Kidney (tissue), 13 donors: ENCODE measurements at regions not wholly inside any gene's neighbourhood (a gene's known extent, or its start where the extent isn't known, plus 50 kb on each side); places are given as distances from the start of the nearest gene placed in this dataset.

Source experiments
- DNase-seq, 5 donors: peaks; one replicate each; pipeline ENCODE4 v3.0.0-alpha.2; 2013 to 2020
- FAIRE-seq: peaks from 2 replicates; lab custom pipeline; 2012; peaks lifted over from hg19 to GRCh38; lab: Jason Lieb, UNC
- H3K27ac ChIP-seq, 2 donors: one replicate each; pipeline ENCODE4 v1.7.0; 2013; ENCODE audit warnings: low read depth in 2 of 2, low read length in 2 of 2, inconsistent platforms in 1 of 2
- H3K27me3 ChIP-seq: one replicate; pipeline ENCODE4 v1.7.1; 2013; ENCODE audit warnings: low read length, inconsistent platforms; ENCODE audit not compliant: control insufficient read depth, insufficient read depth
- H3K36me3 ChIP-seq, 3 donors: one replicate each; pipeline versions ENCODE4 v1.7.0 to v1.7.1; 2013; ENCODE audit warnings: low read length in 3 of 3, control low read depth in 1 of 3, inconsistent platforms in 1 of 3; ENCODE audit not compliant: insufficient read depth in 3 of 3, control insufficient read depth in 2 of 3
- H3K4me1 ChIP-seq, 3 donors: one replicate each; pipeline versions ENCODE4 v1.7.0 to v1.7.1; 2013; ENCODE audit warnings: low read length in 3 of 3, inconsistent platforms in 1 of 3, low read depth in 1 of 3; ENCODE audit not compliant: control insufficient read depth in 2 of 3, insufficient read depth in 2 of 3
- H3K4me3 ChIP-seq, 3 donors: one replicate each; pipeline versions ENCODE4 v1.7.0 to v1.8.1; 2013; ENCODE audit warnings: low read length in 3 of 3, control low read depth in 1 of 3, inconsistent platforms in 1 of 3
- H3K9ac ChIP-seq, 3 donors: one replicate each; pipeline versions ENCODE4 v1.7.0 to v1.7.1; 2013; ENCODE audit warnings: low read length in 3 of 3, control low read depth in 1 of 3, inconsistent platforms in 1 of 3
- H3K9me3 ChIP-seq, 3 donors: one replicate each; pipeline versions ENCODE4 v1.7.0 to v1.7.1; 2013; ENCODE audit warnings: low read length in 3 of 3, control low read depth in 1 of 3, inconsistent platforms in 1 of 3; ENCODE audit not compliant: control insufficient read depth in 2 of 3, insufficient read depth in 1 of 3
- intact Hi-C: fragments of 100-400 bp; cut with DNase I; formaldehyde crosslinking; loops from one replicate; pipeline ENCODE4 v1.11.1; 2022
- TF ChIP-seq, protein P1 (sequence below): IDR thresholded peaks from 3 replicates; pipeline ENCODE4 v1.5.1; 2012; ENCODE audit warnings: mild to moderate bottlenecking, moderate library complexity, borderline replicate concordance; ENCODE audit not compliant: insufficient read depth; ENCODE audit errors: extremely low read depth
- donor health status: control.
- donor health status: control.
- donor health status: control.
- donor health status: control.
- donor health status: control.
- donor health status: DM: yes; HTN: yes; CAD: no.
- donor health status: Normal renal cell carcinoma (clear cell type).

- intact Hi-C loops, result no loop called here
- TF ChIP-seq, protein P1, sequence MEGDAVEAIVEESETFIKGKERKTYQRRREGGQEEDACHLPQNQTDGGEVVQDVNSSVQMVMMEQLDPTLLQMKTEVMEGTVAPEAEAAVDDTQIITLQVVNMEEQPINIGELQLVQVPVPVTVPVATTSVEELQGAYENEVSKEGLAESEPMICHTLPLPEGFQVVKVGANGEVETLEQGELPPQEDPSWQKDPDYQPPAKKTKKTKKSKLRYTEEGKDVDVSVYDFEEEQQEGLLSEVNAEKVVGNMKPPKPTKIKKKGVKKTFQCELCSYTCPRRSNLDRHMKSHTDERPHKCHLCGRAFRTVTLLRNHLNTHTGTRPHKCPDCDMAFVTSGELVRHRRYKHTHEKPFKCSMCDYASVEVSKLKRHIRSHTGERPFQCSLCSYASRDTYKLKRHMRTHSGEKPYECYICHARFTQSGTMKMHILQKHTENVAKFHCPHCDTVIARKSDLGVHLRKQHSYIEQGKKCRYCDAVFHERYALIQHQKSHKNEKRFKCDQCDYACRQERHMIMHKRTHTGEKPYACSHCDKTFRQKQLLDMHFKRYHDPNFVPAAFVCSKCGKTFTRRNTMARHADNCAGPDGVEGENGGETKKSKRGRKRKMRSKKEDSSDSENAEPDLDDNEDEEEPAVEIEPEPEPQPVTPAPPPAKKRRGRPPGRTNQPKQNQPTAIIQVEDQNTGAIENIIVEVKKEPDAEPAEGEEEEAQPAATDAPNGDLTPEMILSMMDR, result no peak
- H3K4me1 ChIP-seq, result peaks cover 0 to 23% (median 12%) of the 10 kb centered on the region in 3 donors
- H3K9me3 ChIP-seq, result no peaks in the 10 kb centered on the region
- no peaks in the 10 kb centered on the region for H3K36me3 ChIP-seq
- DNase-seq (no peak), FAIRE-seq (no peak)
- H3K27me3 ChIP-seq, result no peaks in the 10 kb centered on the region
- H3K27ac ChIP-seq, result peak overlapping the region; percentile 66 to 86
- no peak overlapping the region for H3K4me3 ChIP-seq
- no peak overlapping the region for H3K9ac ChIP-seq
Measured at GRCh38 chr3:159797771-159798170, 190.9 kb upstream of the IL12A start.

- TF ChIP-seq, protein P1, result no peak
- intact Hi-C loops, result no loop called here
- peak overlapping the region; percentile 82 to 86 for H3K27ac ChIP-seq
- DNase-seq (peak in 1 of 5 donors; percentile 40), FAIRE-seq (no peak)
- peak overlapping the region in 1 of 3 donors; percentile 55 for H3K9ac ChIP-seq
- H3K9me3 ChIP-seq, result no peaks in the 10 kb centered on the region
- H3K36me3 ChIP-seq, result no peaks in the 10 kb centered on the region
- no peaks in the 10 kb centered on the region for H3K27me3 ChIP-seq
- no peak overlapping the region for H3K4me3 ChIP-seq
- H3K4me1 ChIP-seq, result peaks cover 0 to 24% (median 12%) of the 10 kb centered on the region in 3 donors
Measured at GRCh38 chr3:159798951-159799350, 189.7 kb upstream of the IL12A start.

GRCh38 chr3:159800434-159801155, 188.0 kb upstream of the IL12A start:
- Histone ChIP-seq H3K9me3 (no peaks in the 10 kb centered on the region), H3K4me3 (no peak overlapping the region), H3K9ac (no peak overlapping the region), H3K27ac (peak overlapping the region; percentile 52 to 86), H3K4me1 (peaks cover 0 to 26% (median 11%) of the 10 kb centered on the region in 3 donors), H3K27me3 (no peaks in the 10 kb centered on the region), H3K36me3 (no peaks in the 10 kb centered on the region)
- intact Hi-C loops, result loop anchor here (10.0 kb wide), 2 partner anchors 176 to 536 kb away; no protein-coding TSS in a partner anchor
- no peak for FAIRE-seq
- DNase-seq, result no peak
- TF ChIP-seq, protein P1, result no peak
